RWPE1 (cell line): ENCODE measurements at regions not wholly inside any gene's neighbourhood (a gene's known extent, or its start where the extent isn't known, plus 50 kb on each side); places are given as distances from the start of the nearest gene placed in this dataset.

Experiments used
- CTCF ChIA-PET: fragments of 350-600 bp; sonication (Branson Sonifier 250); formaldehyde crosslinking; extraction: SDS; loops from one replicate; lab custom pipeline; 2021; lab: Yijun Ruan, JAX
- POLR2A ChIA-PET: fragments of 400-600 bp; formaldehyde crosslinking; extraction: SDS; loops from one replicate; lab custom pipeline; 2020; ENCODE audit warnings: antibody characterized with exemption; ENCODE audit not compliant: low non-redundant PET; lab: Yijun Ruan, JAX
- DNase-seq: peaks from one replicate; pipeline ENCODE4 v3.0.0; 2012; ENCODE audit warnings: low spot score
- H3K27ac ChIP-seq: fragments of 450-650 bp; 2 replicates; pipeline ENCODE4 v1.5.1; 2017
- TF ChIP-seq, protein P1 (sequence below): fragments of 450-650 bp; conservative IDR thresholded peaks from 2 replicates; pipeline ENCODE4 v1.5.1; 2017; ENCODE audit warnings: low read depth, mild to moderate bottlenecking

DNA sequence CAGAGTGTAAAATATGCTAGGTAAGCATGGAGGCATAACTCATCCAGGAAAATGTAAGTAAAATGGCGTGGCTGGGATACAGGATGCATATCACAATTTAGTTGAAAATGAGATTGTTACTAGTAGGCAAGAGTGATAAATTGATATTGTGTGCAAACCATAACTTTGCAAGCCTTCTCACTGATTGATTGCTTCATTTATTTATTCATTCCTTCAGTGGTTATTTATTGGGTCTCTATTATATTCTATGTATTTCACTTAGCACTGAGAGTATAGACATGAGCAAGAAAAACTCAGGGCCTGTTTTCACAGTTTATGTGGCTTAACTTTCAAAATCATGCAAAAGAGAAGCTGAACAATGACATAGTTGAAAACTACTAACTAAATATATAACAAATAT is 241.0 kb upstream of the EYS start:
- no peak for DNase-seq
- TF ChIP-seq, protein P1, sequence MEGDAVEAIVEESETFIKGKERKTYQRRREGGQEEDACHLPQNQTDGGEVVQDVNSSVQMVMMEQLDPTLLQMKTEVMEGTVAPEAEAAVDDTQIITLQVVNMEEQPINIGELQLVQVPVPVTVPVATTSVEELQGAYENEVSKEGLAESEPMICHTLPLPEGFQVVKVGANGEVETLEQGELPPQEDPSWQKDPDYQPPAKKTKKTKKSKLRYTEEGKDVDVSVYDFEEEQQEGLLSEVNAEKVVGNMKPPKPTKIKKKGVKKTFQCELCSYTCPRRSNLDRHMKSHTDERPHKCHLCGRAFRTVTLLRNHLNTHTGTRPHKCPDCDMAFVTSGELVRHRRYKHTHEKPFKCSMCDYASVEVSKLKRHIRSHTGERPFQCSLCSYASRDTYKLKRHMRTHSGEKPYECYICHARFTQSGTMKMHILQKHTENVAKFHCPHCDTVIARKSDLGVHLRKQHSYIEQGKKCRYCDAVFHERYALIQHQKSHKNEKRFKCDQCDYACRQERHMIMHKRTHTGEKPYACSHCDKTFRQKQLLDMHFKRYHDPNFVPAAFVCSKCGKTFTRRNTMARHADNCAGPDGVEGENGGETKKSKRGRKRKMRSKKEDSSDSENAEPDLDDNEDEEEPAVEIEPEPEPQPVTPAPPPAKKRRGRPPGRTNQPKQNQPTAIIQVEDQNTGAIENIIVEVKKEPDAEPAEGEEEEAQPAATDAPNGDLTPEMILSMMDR = no peak
- POLR2A ChIA-PET = no interaction called here

DNA sequence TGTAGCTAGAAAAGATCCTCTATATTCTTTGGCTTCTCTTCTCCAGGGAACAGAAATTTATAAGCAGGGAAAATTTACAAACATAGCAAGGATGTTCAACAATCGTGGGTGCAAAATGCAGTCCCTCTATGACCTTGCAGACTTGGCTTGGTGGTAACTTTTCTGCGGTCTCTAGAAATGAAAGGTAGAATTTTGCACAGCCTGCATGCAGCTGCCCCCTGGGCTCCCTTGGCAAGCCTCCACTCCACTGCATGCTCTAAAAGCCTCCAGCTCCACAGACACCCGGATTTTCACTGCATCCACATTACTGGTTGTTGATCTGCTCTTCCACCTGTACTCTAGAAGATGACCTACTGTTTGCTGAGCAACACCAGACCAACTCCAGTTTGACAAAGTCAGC is 236.5 kb upstream of the EYS start:
- DNase-seq = no peak
- POLR2A ChIA-PET = no interaction called here
- no peak overlapping the region for H3K27ac ChIP-seq
- TF ChIP-seq, protein P1 = no peak
- CTCF ChIA-PET = interaction anchor here (0.7 kb wide), 1 partner anchor 8 kb away, joined by 3 read pairs; no protein-coding TSS in a partner anchor

More for the DNA sequence above, 241.0 kb upstream of the EYS start:
- CTCF ChIA-PET = interaction anchor here (0.6 kb wide), 1 partner anchor 11 kb away, joined by 3 read pairs; no protein-coding TSS in a partner anchor
- no peak overlapping the region for H3K27ac ChIP-seq

DNA sequence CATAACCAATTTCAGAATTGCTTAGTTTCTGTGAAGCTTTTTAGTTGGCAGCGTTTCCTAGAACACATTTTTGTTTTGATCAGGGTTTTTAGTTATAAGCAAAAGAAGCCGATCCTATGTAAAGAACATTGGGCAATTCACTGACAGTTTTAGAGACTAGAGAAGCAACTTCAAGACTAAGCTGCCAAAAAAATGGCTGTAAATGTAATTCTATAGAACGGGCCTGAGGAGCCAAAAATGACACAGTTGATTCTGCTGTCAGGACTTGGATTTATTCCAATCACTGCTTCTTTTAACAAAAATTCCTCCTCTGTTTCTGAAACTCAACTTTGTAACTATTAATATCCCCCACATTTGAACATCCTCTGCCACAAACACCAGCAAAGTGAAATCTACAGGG is 236.0 kb upstream of the EYS start:
- CTCF ChIA-PET = interaction anchor here (0.7 kb wide), 1 partner anchor 8 kb away, joined by 3 read pairs; no protein-coding TSS in a partner anchor
- DNase-seq = no peak
- H3K27ac ChIP-seq = no peak overlapping the region
- POLR2A ChIA-PET = no interaction called here
- TF ChIP-seq, protein P1 = no peak

DNA sequence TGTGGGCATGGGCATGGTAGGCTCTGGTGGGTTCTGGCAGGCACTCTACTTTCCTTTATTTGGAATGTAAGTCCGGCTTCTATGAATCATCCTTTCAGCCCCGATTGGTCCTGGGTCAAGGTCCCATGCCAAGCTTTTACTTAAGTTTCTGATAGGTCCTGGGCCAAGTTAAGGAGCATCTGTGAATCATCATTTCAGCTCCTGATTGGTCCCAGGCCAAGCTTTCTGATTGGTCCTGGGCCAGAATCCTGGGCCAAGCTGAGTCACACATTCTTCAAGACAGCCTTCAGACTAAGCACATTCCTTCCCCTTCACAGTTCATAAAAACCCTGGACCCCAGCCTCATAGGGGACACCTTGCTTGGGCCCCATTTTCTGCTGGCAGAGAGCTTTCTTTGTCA is 231.0 kb upstream of the EYS start:
- TF ChIP-seq, protein P1 = no peak
- DNase-seq = no peak
- no peak overlapping the region for H3K27ac ChIP-seq
- ChIA-PET CTCF (no interaction called here), POLR2A (no interaction called here)

DNA sequence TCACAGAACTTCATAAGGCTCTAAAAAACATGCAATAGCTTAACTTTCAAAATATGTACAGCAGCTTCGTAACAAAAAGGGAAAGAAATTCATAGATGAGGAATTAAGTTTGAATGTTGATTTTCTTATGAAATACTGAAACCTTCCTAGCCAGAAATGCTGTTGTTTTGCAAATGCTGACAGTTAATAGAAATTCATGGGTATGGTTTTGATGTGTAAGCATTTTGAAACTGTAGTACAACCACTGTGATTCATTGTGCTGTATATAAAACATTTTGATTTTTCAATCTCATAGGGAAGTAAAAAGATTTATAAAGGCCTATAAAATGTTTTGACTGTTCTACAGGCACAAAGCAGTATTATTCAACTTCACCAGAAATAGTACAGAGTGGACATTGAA is 228.4 kb upstream of the EYS start:
- no peak overlapping the region for H3K27ac ChIP-seq
- TF ChIP-seq, protein P1 = no peak
- no peak for DNase-seq
- CTCF ChIA-PET = no interaction called here
- POLR2A ChIA-PET = no interaction called here

DNA sequence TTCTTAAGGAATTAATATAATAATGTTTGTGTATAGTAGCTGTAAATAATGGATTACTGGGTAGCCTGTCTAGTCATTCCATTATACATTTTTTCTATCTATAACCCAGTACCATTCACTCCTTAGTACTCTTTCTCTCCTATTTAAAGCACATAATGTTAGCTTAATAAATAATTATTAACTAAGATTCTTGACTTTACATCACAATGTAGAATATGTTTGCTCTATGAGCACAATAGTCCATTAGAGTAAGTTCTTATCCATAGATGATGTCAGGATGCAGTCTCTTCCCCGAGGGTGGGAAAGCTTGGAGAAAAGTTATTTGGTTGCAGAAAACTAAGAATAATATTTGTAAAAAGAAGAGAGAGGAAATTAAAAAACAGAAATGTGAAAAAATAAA is 226.4 kb upstream of the EYS start:
- DNase-seq = no peak
- POLR2A ChIA-PET = no interaction called here
- CTCF ChIA-PET = interaction anchor here (0.5 kb wide), 1 partner anchor 1822 kb away, joined by 3 read pairs; no protein-coding TSS in a partner anchor
- H3K27ac ChIP-seq = no peak overlapping the region
- TF ChIP-seq, protein P1 = no peak
